Stimulated activated naive CD8-positive, alpha-beta T cell treated with anti-CD3 and anti-CD28 coated beads, Interleukin-15, Interleukin-2, amounts not matched to agents 100 ng/mL and 50 ng/mL, for 24 hours (primary cell): ENCODE measurements at regions not wholly inside any gene's neighbourhood (a gene's known extent, or its start where the extent isn't known, plus 50 kb on each side); places are given as distances from the start of the nearest gene placed in this dataset.

Experiments used
- H3K27ac Mint-ChIP-seq: one replicate; pipeline ENCODE4 v1.8.0; 2021; ENCODE audit warnings: mild to moderate bottlenecking, mixed read lengths
- H3K27me3 Mint-ChIP-seq: one replicate; pipeline ENCODE4 v1.8.0; 2021; ENCODE audit warnings: mixed read lengths
- H3K36me3 Mint-ChIP-seq: one replicate; pipeline ENCODE4 v1.8.0; 2021; ENCODE audit warnings: low read depth, mixed read lengths
- H3K4me1 Mint-ChIP-seq: one replicate; pipeline ENCODE4 v1.8.0; 2021; ENCODE audit warnings: low read depth, mixed read lengths
- H3K4me3 Mint-ChIP-seq: one replicate; pipeline ENCODE4 v1.8.0; 2021; ENCODE audit warnings: mild to moderate bottlenecking, mixed read lengths
- H3K9me3 Mint-ChIP-seq: one replicate; pipeline ENCODE4 v1.8.0; 2021; ENCODE audit warnings: mixed read lengths

DNA sequence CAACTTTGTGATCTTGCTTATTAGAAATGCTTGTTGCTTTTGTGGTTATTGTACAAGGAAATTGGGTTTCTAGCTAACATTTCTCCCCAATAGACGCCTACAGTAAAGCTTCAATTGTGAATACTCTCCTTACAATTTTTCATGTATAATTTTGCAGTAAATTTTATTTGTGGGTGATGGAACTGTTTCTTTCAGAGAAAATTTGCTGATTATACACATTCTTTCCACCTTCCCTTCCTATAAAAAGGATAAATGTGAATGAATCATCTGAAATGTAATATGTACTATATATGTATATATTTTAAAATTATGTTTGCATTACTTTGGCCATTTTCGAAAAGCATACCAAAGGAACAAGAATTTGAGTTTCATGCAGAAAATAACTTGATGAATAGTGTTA is 162.7 kb upstream of the CRBN start:
- Mint-ChIP-seq H3K27ac (no peak overlapping the region), H3K4me3 (no peak overlapping the region), H3K27me3 (no peaks in the 10 kb centered on the region), H3K36me3 (no peaks in the 10 kb centered on the region), H3K9me3 (no peaks in the 10 kb centered on the region), H3K4me1 (no peaks in the 10 kb centered on the region)

DNA sequence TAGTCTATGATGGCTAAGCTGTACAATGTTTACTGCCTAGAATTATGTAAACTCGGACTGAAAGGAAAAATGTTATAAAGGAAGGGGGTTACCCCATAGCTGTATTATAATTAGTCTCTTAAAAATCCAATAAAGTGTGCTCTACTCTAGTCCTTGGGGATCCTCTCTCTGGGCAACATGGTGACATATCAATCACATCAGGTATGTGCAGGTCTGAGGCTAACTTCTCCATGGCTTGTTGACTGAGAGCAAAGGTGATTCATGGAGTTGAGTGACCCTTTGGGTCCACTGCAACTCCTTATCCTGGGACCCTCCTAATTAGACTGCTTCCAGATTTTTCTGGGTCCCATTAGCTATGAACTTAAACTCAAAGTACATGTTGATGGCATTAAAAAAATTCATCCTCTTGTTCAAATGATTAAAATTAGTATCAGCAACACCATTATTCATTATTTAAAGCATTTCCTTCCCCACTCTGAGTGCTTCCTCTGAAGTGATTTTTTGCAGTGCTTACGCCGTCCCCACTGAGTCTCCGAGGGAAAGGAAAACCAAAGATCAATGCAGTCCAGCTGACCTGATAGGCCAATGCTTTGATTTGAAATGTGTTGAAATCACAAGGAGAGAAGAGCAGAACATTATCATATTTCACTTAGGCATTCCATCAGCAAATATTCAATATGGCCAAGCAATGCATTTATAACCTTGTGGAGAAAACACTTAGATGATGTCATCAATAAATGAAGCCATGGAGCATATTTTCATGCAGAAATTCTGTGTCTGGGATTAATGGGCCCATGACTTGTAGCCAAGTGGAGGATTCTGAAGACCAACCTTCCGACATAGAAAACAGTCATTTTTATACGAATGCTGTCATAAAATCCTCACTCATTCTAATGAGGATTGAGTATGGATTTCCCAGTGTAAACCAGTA is 161.7 kb upstream of the CRBN start:
- H3K4me3 Mint-ChIP-seq = no peak overlapping the region
- no peak overlapping the region for H3K27ac Mint-ChIP-seq
- no peaks in the 10 kb centered on the region for H3K27me3 Mint-ChIP-seq
- no peaks in the 10 kb centered on the region for H3K9me3 Mint-ChIP-seq
- H3K4me1 Mint-ChIP-seq = no peaks in the 10 kb centered on the region
- no peaks in the 10 kb centered on the region for H3K36me3 Mint-ChIP-seq

DNA sequence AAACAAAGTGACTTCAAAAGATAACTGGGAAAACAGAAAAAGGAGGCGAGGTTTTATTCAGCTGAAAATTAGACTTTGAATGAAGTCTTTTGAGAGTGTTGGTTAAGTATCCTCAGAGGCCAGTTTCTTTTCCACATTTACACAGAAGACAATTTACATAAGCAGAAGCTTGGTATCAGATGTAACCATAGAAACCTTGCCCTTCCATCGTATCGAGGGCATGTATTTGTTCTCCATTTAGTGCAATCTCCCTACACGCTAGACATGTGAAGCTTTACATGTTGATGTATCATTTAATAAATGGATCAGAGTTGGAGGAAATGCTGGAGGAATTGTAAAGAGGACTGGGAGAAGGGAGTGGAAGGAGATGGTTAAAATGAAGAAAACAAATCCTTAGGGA is 161.0 kb upstream of the CRBN start:
- Mint-ChIP-seq H3K27ac (no peak overlapping the region), H3K9me3 (no peaks in the 10 kb centered on the region), H3K4me3 (no peak overlapping the region), H3K27me3 (no peaks in the 10 kb centered on the region), H3K36me3 (no peaks in the 10 kb centered on the region), H3K4me1 (no peaks in the 10 kb centered on the region)

DNA sequence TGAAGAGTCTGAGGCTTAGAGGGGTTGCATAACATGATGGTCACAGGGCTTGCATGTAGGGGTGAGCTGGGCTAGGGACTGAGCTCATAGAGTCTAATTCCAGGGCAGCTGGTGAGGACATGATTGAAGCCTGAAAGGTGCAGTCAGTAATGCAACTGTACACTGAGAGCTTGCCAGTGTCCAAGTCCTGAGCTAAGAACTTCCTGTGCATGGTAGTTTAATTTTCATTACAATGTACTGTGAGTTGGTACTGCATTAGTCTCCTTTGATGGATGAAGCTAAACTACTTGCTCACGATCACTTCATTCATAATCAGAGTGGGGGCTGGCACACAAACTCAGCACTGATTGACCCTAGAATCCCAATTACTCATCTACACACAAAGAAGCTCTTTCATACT is 156.4 kb upstream of the CRBN start:
- no peaks in the 10 kb centered on the region for H3K27me3 Mint-ChIP-seq
- H3K9me3 Mint-ChIP-seq = no peaks in the 10 kb centered on the region
- H3K27ac Mint-ChIP-seq = no peak overlapping the region
- no peaks in the 10 kb centered on the region for H3K36me3 Mint-ChIP-seq
- no peak overlapping the region for H3K4me3 Mint-ChIP-seq
- H3K4me1 Mint-ChIP-seq = no peaks in the 10 kb centered on the region

DNA sequence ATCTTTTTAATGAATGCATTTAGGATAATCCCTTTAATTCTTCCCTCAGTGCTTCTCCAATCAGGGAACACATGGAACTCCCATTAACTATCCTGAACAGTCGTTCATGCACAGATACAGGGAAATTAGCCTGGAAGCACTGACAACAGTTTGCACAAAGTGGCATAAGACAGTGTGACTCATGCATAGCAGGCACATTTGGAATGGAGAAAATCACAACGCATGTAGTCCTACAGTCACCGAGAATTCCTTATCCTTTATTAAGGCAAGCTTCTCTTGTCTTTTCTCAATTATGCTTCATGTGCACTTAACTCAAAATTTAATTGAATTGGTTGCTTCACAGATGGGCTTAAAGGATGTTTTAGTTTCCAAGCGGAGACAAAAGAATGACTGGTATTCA is 155.0 kb upstream of the CRBN start:
- no peaks in the 10 kb centered on the region for H3K4me1 Mint-ChIP-seq
- H3K27ac Mint-ChIP-seq = no peak overlapping the region
- no peaks in the 10 kb centered on the region for H3K36me3 Mint-ChIP-seq
- H3K4me3 Mint-ChIP-seq = no peak overlapping the region
- no peaks in the 10 kb centered on the region for H3K9me3 Mint-ChIP-seq
- no peaks in the 10 kb centered on the region for H3K27me3 Mint-ChIP-seq

DNA sequence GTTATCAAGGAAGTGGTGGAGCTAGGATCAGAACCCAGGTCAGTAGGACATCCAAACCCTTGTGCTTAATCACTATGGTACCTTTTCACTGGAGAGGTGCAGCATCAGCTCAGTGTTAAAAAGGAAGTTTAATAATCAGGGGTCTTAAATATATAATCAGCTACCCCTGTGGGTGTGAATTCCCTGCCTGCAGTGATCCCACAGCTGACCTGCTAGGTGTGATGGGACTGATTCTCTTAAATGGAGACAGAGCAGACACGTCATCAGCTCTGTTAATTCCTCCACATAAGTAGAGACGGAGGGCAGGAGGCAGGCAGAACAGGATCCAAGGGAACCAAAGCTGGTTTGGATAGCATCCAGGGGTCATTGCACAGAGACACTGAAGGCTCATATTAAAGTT is 154.1 kb upstream of the CRBN start:
- Mint-ChIP-seq H3K4me3 (no peak overlapping the region), H3K36me3 (no peaks in the 10 kb centered on the region), H3K4me1 (no peaks in the 10 kb centered on the region), H3K27ac (no peak overlapping the region), H3K27me3 (no peaks in the 10 kb centered on the region), H3K9me3 (peaks cover 2% of the 10 kb centered on the region)

DNA sequence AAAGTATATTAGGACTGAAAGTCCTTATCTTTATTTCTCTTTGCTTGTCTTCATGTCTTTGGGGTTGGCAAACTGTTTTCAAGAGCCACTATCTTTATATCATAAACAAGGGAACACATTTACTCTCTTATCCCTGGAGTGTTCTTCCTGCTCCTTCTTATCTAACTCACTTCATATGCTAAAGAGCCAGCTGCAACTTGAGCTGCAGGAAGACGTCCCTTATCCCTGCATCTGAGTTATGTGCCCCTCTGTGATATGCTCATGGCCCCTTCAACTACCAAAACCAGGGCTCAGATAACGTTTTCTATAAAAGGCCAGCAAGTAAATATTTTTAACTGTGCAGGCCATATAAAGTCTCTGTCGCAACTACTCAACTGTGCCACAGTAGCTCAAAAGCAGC is 137.0 kb upstream of the CRBN start:
- no peaks in the 10 kb centered on the region for H3K4me1 Mint-ChIP-seq
- peaks cover 6% of the 10 kb centered on the region for H3K9me3 Mint-ChIP-seq
- no peak overlapping the region for H3K27ac Mint-ChIP-seq
- no peaks in the 10 kb centered on the region for H3K36me3 Mint-ChIP-seq
- H3K27me3 Mint-ChIP-seq = no peaks in the 10 kb centered on the region
- no peak overlapping the region for H3K4me3 Mint-ChIP-seq

DNA sequence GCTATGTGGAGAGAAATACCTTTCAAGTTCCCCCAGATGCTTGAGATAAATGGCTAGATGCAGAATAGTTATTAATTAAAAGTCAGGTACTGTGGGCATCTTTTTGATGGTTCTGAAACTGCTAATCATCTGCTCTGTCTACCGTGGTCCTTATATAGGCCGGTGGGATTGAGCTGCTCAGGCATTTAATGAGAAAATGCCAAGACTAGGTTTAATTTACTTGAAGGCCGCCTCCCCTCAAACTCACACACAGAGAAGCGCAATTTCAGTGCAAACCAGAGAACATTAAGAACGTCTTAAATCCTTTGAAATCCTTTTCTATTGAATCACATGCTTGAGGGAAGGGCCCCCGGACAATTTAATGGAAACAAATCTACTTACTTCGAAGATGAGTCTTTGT is 136.4 kb upstream of the CRBN start:
- Mint-ChIP-seq H3K4me1 (no peaks in the 10 kb centered on the region), H3K36me3 (no peaks in the 10 kb centered on the region), H3K9me3 (peaks cover 6% of the 10 kb centered on the region), H3K4me3 (no peak overlapping the region), H3K27ac (no peak overlapping the region), H3K27me3 (no peaks in the 10 kb centered on the region)

DNA sequence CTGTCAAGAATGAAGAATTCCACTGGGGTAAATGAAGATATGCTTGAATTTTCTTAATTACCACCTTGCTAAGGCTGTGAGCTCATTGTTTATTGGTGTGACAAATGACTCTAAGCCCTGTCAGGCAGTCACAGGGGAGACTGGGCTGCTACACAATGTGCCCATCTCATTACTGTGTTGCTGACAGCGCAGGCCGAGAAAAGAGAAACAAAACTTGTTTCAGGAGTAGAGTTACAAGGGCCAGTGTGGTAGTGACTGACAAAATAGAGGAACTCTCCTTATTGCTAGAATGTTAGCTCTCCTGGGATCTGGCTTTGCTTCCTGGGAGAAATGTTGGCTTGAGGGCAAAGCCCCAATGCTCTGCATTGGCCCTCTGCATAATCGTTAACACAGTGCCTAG is 130.4 kb upstream of the CRBN start:
- Mint-ChIP-seq H3K4me3 (no peak overlapping the region), H3K4me1 (no peaks in the 10 kb centered on the region)

DNA sequence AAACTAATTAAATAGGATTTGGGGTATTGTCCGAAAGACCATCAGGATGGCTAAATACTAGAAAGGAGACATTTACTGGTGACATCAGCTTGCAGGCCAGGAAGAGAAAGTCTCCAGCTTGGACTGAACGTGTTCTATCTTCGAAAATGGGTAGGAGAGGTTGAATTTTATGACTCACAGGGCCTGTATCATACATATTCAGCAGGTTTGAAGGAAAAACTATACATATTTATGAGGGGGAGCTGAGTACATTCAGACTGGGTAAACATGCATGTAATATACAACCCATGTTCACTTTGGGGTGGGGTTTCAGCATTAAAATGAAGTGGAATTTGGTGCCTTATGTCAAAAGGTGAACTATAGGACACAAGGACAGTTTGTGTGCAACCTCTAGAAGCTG is 129.3 kb upstream of the CRBN start:
- no peak overlapping the region for H3K4me3 Mint-ChIP-seq
- H3K27ac Mint-ChIP-seq = no peak overlapping the region
- H3K36me3 Mint-ChIP-seq = no peaks in the 10 kb centered on the region
- no peaks in the 10 kb centered on the region for H3K4me1 Mint-ChIP-seq
- H3K27me3 Mint-ChIP-seq = no peaks in the 10 kb centered on the region
- H3K9me3 Mint-ChIP-seq = no peaks in the 10 kb centered on the region

More for the DNA sequence above, 130.4 kb upstream of the CRBN start:
- Mint-ChIP-seq H3K36me3 (no peaks in the 10 kb centered on the region), H3K27ac (no peak overlapping the region), H3K27me3 (no peaks in the 10 kb centered on the region), H3K9me3 (no peaks in the 10 kb centered on the region)

DNA sequence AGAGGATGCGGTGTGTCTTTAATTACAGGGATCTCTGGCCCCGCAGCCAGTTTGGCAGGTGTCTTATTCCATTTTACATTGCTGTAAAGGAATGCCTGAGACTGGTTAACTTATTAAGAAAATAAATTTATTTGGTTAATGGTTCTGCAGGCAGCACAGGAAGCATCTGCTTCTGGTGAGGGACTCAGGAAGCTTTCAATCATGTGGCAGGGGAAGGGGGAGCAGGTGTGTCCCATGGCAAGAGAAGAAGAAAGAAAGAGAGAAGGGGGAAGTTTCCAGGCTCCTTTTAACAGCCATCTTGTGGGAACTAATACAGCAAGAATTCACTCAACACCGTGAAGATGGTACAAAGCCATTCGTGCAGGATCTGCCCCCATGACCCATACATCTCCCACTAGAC is 128.0 kb upstream of the CRBN start:
- Mint-ChIP-seq H3K27ac (no peak overlapping the region), H3K36me3 (no peaks in the 10 kb centered on the region)

DNA sequence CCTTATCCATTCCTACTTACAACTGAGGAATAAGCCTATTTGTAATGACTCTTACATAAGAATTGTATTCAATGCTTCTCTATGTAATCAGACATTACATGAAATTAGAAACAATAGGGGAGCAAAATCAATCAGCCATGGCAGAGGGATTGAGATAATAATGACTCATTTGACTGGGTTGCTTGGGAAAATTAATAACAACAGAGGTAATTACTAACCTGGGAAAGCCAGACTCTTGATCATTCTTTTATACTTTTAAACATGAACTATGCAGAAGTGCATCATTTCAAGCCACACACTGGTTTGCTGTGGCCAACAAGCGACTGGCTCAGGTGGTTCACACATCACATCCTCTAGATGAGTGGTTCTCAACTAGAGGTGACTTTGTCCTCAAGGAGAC is 126.3 kb upstream of the CRBN start:
- H3K4me1 Mint-ChIP-seq = no peaks in the 10 kb centered on the region
- H3K27ac Mint-ChIP-seq = no peak overlapping the region
- no peak overlapping the region for H3K4me3 Mint-ChIP-seq
- no peaks in the 10 kb centered on the region for H3K36me3 Mint-ChIP-seq
- no peaks in the 10 kb centered on the region for H3K9me3 Mint-ChIP-seq
- H3K27me3 Mint-ChIP-seq = no peaks in the 10 kb centered on the region

More for the DNA sequence above, 128.0 kb upstream of the CRBN start:
- no peaks in the 10 kb centered on the region for H3K27me3 Mint-ChIP-seq
- H3K4me3 Mint-ChIP-seq = no peak overlapping the region
- H3K9me3 Mint-ChIP-seq = no peaks in the 10 kb centered on the region
- H3K4me1 Mint-ChIP-seq = no peaks in the 10 kb centered on the region

DNA sequence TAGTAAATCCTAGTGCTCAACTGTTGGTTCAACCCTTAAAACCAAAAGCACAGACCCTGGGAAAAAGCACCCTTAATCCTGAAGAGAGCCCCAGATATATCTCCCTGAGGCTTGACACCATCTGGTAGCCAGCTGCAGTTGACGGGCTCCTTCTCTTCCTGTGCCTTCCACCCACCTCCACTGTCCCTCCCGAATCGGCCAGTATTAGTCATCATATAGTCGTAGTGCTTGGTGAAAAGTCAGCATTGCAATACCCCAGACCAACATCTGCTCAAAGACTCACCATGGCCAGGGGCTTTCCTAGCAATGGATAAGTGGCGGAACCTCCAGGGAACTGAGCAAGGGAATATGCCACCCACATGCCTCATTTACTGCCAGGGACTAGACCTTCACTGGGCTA is 125.6 kb upstream of the CRBN start:
- Mint-ChIP-seq H3K27ac (no peak overlapping the region), H3K27me3 (no peaks in the 10 kb centered on the region), H3K36me3 (no peaks in the 10 kb centered on the region), H3K4me3 (no peak overlapping the region), H3K9me3 (no peaks in the 10 kb centered on the region), H3K4me1 (no peaks in the 10 kb centered on the region)

DNA sequence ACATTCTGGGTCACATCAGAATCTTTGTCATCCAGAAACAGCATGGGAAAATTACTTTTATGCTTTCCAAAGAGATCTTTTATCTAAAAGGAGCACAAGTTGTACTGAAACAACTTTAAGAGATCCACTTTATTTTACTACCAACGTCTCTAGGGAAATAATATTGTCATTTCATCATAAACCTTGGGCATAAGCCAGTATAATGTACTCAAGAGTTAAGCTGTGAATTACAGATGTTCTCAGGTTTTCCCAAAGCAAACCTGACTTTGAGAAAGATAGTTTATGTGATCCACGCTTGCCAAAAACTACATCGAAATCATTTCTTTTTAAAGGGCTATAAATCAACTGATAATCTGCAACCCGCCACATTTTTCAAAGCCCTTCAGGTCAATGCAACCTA is 124.1 kb upstream of the CRBN start:
- Mint-ChIP-seq H3K4me3 (no peak overlapping the region), H3K36me3 (no peaks in the 10 kb centered on the region)

DNA sequence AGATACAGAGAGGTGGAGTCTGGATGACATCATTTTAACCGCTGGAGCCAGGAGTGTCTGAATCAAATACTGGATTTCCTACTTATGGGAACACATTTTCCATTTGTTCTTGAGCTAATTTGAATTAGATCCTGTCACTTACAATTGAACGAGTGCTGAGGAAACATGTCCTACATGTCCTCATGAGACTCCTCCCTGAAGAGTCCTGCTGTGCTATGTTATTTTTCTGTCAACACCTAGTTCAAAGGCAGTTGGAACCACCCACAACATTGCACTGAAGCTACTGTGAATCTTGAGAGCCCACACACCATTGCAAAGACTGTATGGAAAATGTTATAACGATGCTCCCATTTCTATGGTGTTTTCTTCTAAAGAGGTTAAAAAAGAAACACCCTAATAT is 123.5 kb upstream of the CRBN start:
- Mint-ChIP-seq H3K4me3 (no peak overlapping the region), H3K4me1 (no peaks in the 10 kb centered on the region), H3K27me3 (no peaks in the 10 kb centered on the region), H3K27ac (no peak overlapping the region), H3K9me3 (no peaks in the 10 kb centered on the region), H3K36me3 (no peaks in the 10 kb centered on the region)

More for the DNA sequence above, 124.1 kb upstream of the CRBN start:
- no peaks in the 10 kb centered on the region for H3K9me3 Mint-ChIP-seq
- H3K4me1 Mint-ChIP-seq = no peaks in the 10 kb centered on the region
- H3K27me3 Mint-ChIP-seq = no peaks in the 10 kb centered on the region
- H3K27ac Mint-ChIP-seq = no peak overlapping the region

DNA sequence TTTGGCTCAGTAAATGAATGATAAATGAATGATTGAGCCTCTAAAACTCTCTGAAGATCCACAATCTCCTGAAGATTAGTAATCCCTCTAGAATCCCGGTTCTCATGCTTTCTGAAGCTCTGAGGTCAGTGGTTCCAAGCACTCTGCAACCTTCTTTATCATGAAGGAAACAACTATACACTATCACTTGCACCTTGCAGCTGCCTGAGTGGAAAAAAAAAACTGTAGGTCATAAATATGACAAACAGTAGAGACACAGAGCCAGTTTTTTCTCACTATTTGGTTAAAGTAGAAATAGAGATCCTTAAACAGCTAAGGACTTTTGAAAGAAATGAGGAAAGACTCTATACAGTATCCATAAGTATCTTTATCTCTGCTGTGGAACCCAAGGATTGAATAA is 122.0 kb upstream of the CRBN start:
- H3K36me3 Mint-ChIP-seq = no peaks in the 10 kb centered on the region
- no peaks in the 10 kb centered on the region for H3K9me3 Mint-ChIP-seq
- peaks cover 12% of the 10 kb centered on the region for H3K4me1 Mint-ChIP-seq
- no peak overlapping the region for H3K27ac Mint-ChIP-seq
- no peak overlapping the region for H3K4me3 Mint-ChIP-seq
- no peaks in the 10 kb centered on the region for H3K27me3 Mint-ChIP-seq
